GM20000 (cell line): ENCODE measurements at regions not wholly inside any gene's neighbourhood (a gene's known extent, or its start where the extent isn't known, plus 50 kb on each side); places are given as distances from the start of the nearest gene placed in this dataset.

ENCODE experiments used
- DNase-seq: peaks from one replicate; pipeline ENCODE4 v3.0.0; 2012; ENCODE audit warnings: low spot score
- CTCF ChIP-seq: IDR thresholded peaks from 2 replicates; pipeline ENCODE4 v1.5.1; 2012; ENCODE audit warnings: mild to moderate bottlenecking, control low read depth; ENCODE audit errors: extremely low read depth, missing control alignments

- TF ChIP-seq CTCF: no peak
- DNase-seq: no peak
Measured at GRCh38 chr3:16124636-16125035, 49.8 kb upstream of the GALNT15 start.
